ENCODE measurements at regions not wholly inside any gene's neighbourhood (a gene's known extent, or its start where the extent isn't known, plus 50 kb on each side); places are given as distances from the start of the nearest gene placed in this dataset.
A peak's percentile ranks its signal among the peaks of the same experiment; 100 is the strongest.

- TF ChIP-seq CTCF (IDR thresholded peaks at IDR 0.05): peak; percentile 80 to 86 (median 86)
- TF ChIP-seq POLR2A (IDR thresholded peaks at IDR 0.05): no peak
- no peak overlapping the region for H3K27ac ChIP-seq
- no peaks in the 10 kb centered on the region for H3K9me3 ChIP-seq
- no peak overlapping the region for H3K4me3 ChIP-seq
- peak; percentile 59 to 75 (median 72) for DNase-seq
- intact Hi-C loops (cut with DNase I): loop anchor here (5.0 to 10.0 kb wide), 3 partner anchors 184 to 254 kb away; no protein-coding TSS in a partner anchor
- H3K4me1 ChIP-seq: no peaks in the 10 kb centered on the region
- no peaks in the 10 kb centered on the region for H3K36me3 ChIP-seq
- 41% methylated on average over 3 of the region's 8 CpGs for WGBS (ENCODE audit: insufficient coverage, low coverage, low lambda C conversion rate, missing lambda C conversion rate)
- no peaks in the 10 kb centered on the region for H3K27me3 ChIP-seq
- peak; percentile 91 to 96 (median 94) for ATAC-seq
Measured at GRCh38 chr2:71798266-71799012, 345.1 kb downstream of the DYSF start.

- DNase-seq (no peak), ATAC-seq (no peak)
- TF ChIP-seq POLR2A (IDR thresholded peaks at IDR 0.05): no peak
- WGBS (ENCODE audit: insufficient coverage, low coverage, low lambda C conversion rate, missing lambda C conversion rate): 83% methylated on average over 5 of the region's 7 CpGs
- no peaks in the 10 kb centered on the region for H3K9me3 ChIP-seq
- no peaks in the 10 kb centered on the region for H3K27me3 ChIP-seq
- H3K27ac ChIP-seq: no peak overlapping the region
- intact Hi-C loops (cut with DNase I): loop anchor here (5.0 to 10.0 kb wide), 3 partner anchors 182 to 252 kb away; no protein-coding TSS in a partner anchor
- H3K4me3 ChIP-seq: no peak overlapping the region
- H3K4me1 ChIP-seq: no peaks in the 10 kb centered on the region
- H3K36me3 ChIP-seq: no peaks in the 10 kb centered on the region
Measured at GRCh38 chr2:71797035-71797810, 343.9 kb downstream of the DYSF start.

GRCh38 chr2:71796174-71796593, 342.8 kb downstream of the DYSF start:
- DNase-seq: no peak
- Histone ChIP-seq H3K36me3 (no peaks in the 10 kb centered on the region), H3K27me3 (no peaks in the 10 kb centered on the region), H3K27ac (no peak overlapping the region), H3K4me3 (no peak overlapping the region), H3K4me1 (no peaks in the 10 kb centered on the region), H3K9me3 (no peaks in the 10 kb centered on the region)
- intact Hi-C loops (cut with DNase I): loop anchor here (5.0 to 10.0 kb wide), 3 partner anchors 181 to 251 kb away; no protein-coding TSS in a partner anchor
- WGBS (ENCODE audit: insufficient coverage, low coverage, low lambda C conversion rate, missing lambda C conversion rate): no CpG with 5 or more reads among the region's 9 CpGs
- no peak for ATAC-seq
- TF ChIP-seq CTCF (IDR thresholded peaks at IDR 0.05): no peak
- no peak for TF ChIP-seq POLR2A (IDR thresholded peaks at IDR 0.05)

GRCh38 chr2:71795486-71795885, 342.1 kb downstream of the DYSF start:
- Histone ChIP-seq H3K27me3 (no peaks in the 10 kb centered on the region), H3K27ac (no peak overlapping the region), H3K9me3 (no peaks in the 10 kb centered on the region), H3K4me3 (no peak overlapping the region), H3K4me1 (no peaks in the 10 kb centered on the region), H3K36me3 (no peaks in the 10 kb centered on the region)
- intact Hi-C loops (cut with DNase I): loop anchor here (5.0 to 10.0 kb wide), 3 partner anchors 181 to 251 kb away; no protein-coding TSS in a partner anchor
- DNase-seq (no peak), ATAC-seq (no peak)
- TF ChIP-seq CTCF (IDR thresholded peaks at IDR 0.05) (no peak), POLR2A (IDR thresholded peaks at IDR 0.05) (no peak)
- WGBS (ENCODE audit: insufficient coverage, low coverage, low lambda C conversion rate, missing lambda C conversion rate): no CpG with 5 or more reads among the region's 1 CpG

GRCh38 chr2:71794611-71795010, 341.2 kb downstream of the DYSF start:
- H3K9me3 ChIP-seq: no peaks in the 10 kb centered on the region
- DNase-seq: no peak
- ATAC-seq: no peak
- H3K27ac ChIP-seq: no peak overlapping the region
- no peak overlapping the region for H3K4me3 ChIP-seq
- no peaks in the 10 kb centered on the region for H3K27me3 ChIP-seq
- intact Hi-C loops (cut with DNase I): loop anchor here (5.0 to 10.0 kb wide), 3 partner anchors 180 to 250 kb away; no protein-coding TSS in a partner anchor
- H3K4me1 ChIP-seq: no peaks in the 10 kb centered on the region
- WGBS (ENCODE audit: insufficient coverage, low coverage, low lambda C conversion rate, missing lambda C conversion rate): no CpG with 5 or more reads among the region's 5 CpGs
- H3K36me3 ChIP-seq: no peaks in the 10 kb centered on the region
- TF ChIP-seq CTCF (IDR thresholded peaks at IDR 0.05): no peak
- TF ChIP-seq POLR2A (IDR thresholded peaks at IDR 0.05): no peak
